IMR-90 (cell line): ENCODE measurements at regions not wholly inside any gene's neighbourhood (a gene's known extent, or its start where the extent isn't known, plus 50 kb on each side); places are given as distances from the start of the nearest gene placed in this dataset.

Experiments
- ATAC-seq: fragments of 200-7000 bp; cut with Tn5 transposase; 2 replicates; pipeline ENCODE4 v1.9.1; 2020; ENCODE audit warnings: low read depth, mild to moderate bottlenecking, moderate library complexity
- BruUV-seq: library from RNA; stranded (reverse); fragments of 400-500 nt; replicated peaks from 2 replicates; lab custom pipeline; 2021; lab: Mats Ljungman, UMichigan
- CTCF ChIA-PET: fragments of 300-600 bp; formaldehyde crosslinking; extraction: SDS; loops from one replicate; lab custom pipeline; 2021; ENCODE audit warnings: antibody characterized with exemption; lab: Yijun Ruan, JAX
- POLR2A ChIA-PET: fragments of 300-600 bp; sonication (Branson Sonifier 250); formaldehyde crosslinking; loops from one replicate; lab custom pipeline; 2022; ENCODE audit warnings: antibody characterized with exemption; ENCODE audit not compliant: unreplicated experiment; lab: Charles Lee
- DNase-seq: peaks from one replicate; pipeline ENCODE4 v3.0.0; 2013
- H2AFZ ChIP-seq: replicated peaks from 2 replicates; pipeline ENCODE3; 2013; ENCODE audit warnings: low read length, mild to moderate bottlenecking; ENCODE audit not compliant: poor library complexity
- H2AK5ac ChIP-seq: 2 replicates; pipeline ENCODE4 v1.6.1; 2013; ENCODE audit warnings: low read depth, low read length, inconsistent platforms
- H2AK9ac ChIP-seq: replicated peaks from 2 replicates; pipeline ENCODE3; 2013; ENCODE audit warnings: mild to moderate bottlenecking, low read depth, low read length, moderate library complexity; ENCODE audit not compliant: poor library complexity
- H2BK120ac ChIP-seq: 2 replicates; pipeline ENCODE4 v1.6.1; 2013; ENCODE audit warnings: low read depth, low read length, inconsistent platforms
- H2BK15ac ChIP-seq: 3 replicates; pipeline ENCODE4 v1.6.1; 2013; ENCODE audit warnings: low read depth, low read length, inconsistent platforms
- H2BK20ac ChIP-seq: 2 replicates; pipeline ENCODE4 v1.6.1; 2013; ENCODE audit warnings: low read depth, mild to moderate bottlenecking, inconsistent platforms, low read length, moderate library complexity
- H2BK5ac ChIP-seq: 2 replicates; pipeline ENCODE4 v1.6.1; 2013; ENCODE audit warnings: mild to moderate bottlenecking, low read depth, low read length, inconsistent platforms; ENCODE audit not compliant: poor library complexity, severe bottlenecking
- H3K14ac ChIP-seq: replicated peaks from 2 replicates; pipeline ENCODE4 v1.6.1; 2013; ENCODE audit warnings: low read depth, low read length, inconsistent platforms
- H3K18ac ChIP-seq: 2 replicates; pipeline ENCODE4 v1.6.1; 2013; ENCODE audit warnings: low read depth, low read length, control low read depth
- H3K23ac ChIP-seq: 2 replicates; pipeline ENCODE4 v1.6.1; 2013; ENCODE audit warnings: low read depth, low read length, inconsistent platforms
- H3K27ac ChIP-seq: 2 replicates; pipeline ENCODE4 v1.5.1; 2013; ENCODE audit warnings: mild to moderate bottlenecking, control low read depth, low read length; ENCODE audit not compliant: insufficient read depth
- H3K27me3 ChIP-seq: 2 replicates; pipeline ENCODE4 v1.6.1; 2013; ENCODE audit warnings: low read length; ENCODE audit not compliant: control insufficient read depth, insufficient read depth
- H3K36me3 ChIP-seq: 2 replicates; pipeline ENCODE4 v1.6.1; 2013; ENCODE audit warnings: low read length, mixed read lengths; ENCODE audit not compliant: control insufficient read depth, insufficient read depth
- H3K4ac ChIP-seq: 2 replicates; pipeline ENCODE4 v1.6.1; 2013; ENCODE audit warnings: low read depth, low read length, inconsistent platforms
- H3K4me1 ChIP-seq: 2 replicates; pipeline ENCODE4 v1.6.1; 2013; ENCODE audit warnings: low read length, mixed read lengths; ENCODE audit not compliant: control insufficient read depth, insufficient read depth
- H3K4me2 ChIP-seq: 2 replicates; pipeline ENCODE4 v1.6.1; 2013; ENCODE audit warnings: low read depth, mild to moderate bottlenecking, control low read depth, low read length, moderate library complexity
- H3K4me3 ChIP-seq: 2 replicates; pipeline ENCODE4 v1.5.1; 2013; ENCODE audit warnings: low read depth, mild to moderate bottlenecking, control low read depth, low read length, moderate library complexity; ENCODE audit not compliant: insufficient read depth
- H3K56ac ChIP-seq: 2 replicates; pipeline ENCODE4 v1.6.1; 2013; ENCODE audit warnings: low read length, inconsistent platforms; ENCODE audit not compliant: insufficient read depth; ENCODE audit errors: extremely low read depth
- H3K79me1 ChIP-seq, 2 experiments: 2 replicates each; pipeline ENCODE4 v1.6.1; 2013; ENCODE audit warnings: low read length in 2 of 2, inconsistent platforms in 1 of 2, low read depth in 1 of 2
- H3K9ac ChIP-seq: 2 replicates; pipeline ENCODE4 v1.6.1; 2013; ENCODE audit warnings: low read depth, low read length, control low read depth
- H3K9me1 ChIP-seq: 2 replicates; pipeline ENCODE4 v1.6.1; 2013; ENCODE audit warnings: low read length, inconsistent platforms; ENCODE audit not compliant: insufficient read depth
- H3K9me3 ChIP-seq: 2 replicates; pipeline ENCODE4 v1.6.1; 2013; ENCODE audit warnings: low read length; ENCODE audit not compliant: control insufficient read depth, insufficient read depth
- H4K20me1 ChIP-seq: 2 replicates; pipeline ENCODE4 v1.6.1; 2013; ENCODE audit warnings: low read length, inconsistent platforms; ENCODE audit not compliant: insufficient read depth
- H4K5ac ChIP-seq: 2 replicates; pipeline ENCODE4 v1.6.1; 2013; ENCODE audit warnings: mild to moderate bottlenecking, low read depth, low read length, control low read depth
- H4K8ac ChIP-seq, 2 experiments: 2 replicates each; pipeline ENCODE4 v1.6.1; 2013; ENCODE audit warnings: low read depth in 2 of 2, low read length in 2 of 2, control low read depth in 1 of 2, inconsistent platforms in 1 of 2
- H4K91ac ChIP-seq: 2 replicates; pipeline ENCODE4 v1.6.1; 2013; ENCODE audit warnings: low read depth, low read length, inconsistent platforms; ENCODE audit not compliant: insufficient read depth
- CHD1 ChIP-seq: IDR thresholded peaks from 2 replicates; pipeline ENCODE4 v1.6.1; 2012; ENCODE audit warnings: low read depth, low read length, improper control_type of control experiment
- CTCF ChIP-seq: conservative IDR thresholded peaks from 2 replicates; pipeline ENCODE4 v1.5.1; 2012; ENCODE audit warnings: mild to moderate bottlenecking, low read depth, low read length, improper control_type of control experiment
- dilution Hi-C: fragments of 300-500 bp; cut with HindIII; formaldehyde crosslinking; loops from one replicate; pipeline ENCODE4 v1.14.3; 2018; ENCODE audit warnings: low sequenced_read_pairs; ENCODE audit not compliant: unreplicated experiment
- in situ Hi-C: fragments of 300-500 bp; cut with MboI; formaldehyde crosslinking; loops from 3 replicates; pipeline ENCODE4 v1.14.3; 2019; ENCODE audit warnings: low sequenced_read_pairs, inconsistent platforms, mixed read lengths
- intact Hi-C: fragments of 100-400 bp; cut with micrococcal nuclease; formaldehyde crosslinking; loops from 2 replicates; pipeline ENCODE4 v1.10.0; 2022
- TF ChIP-seq, protein P1 (sequence below): fragments of 150-350 bp; IDR thresholded peaks from 2 replicates; pipeline ENCODE4 v1.6.1; 2017; ENCODE audit warnings: mild to moderate bottlenecking, antibody characterized with exemption, low read length, low read depth

GRCh38 chr1:232899839-232900238 lies 50.6 kb upstream of the NTPCR start:
- Histone ChIP-seq H2AK5ac (no peak overlapping the region), H3K56ac (no peak overlapping the region), H3K9me1 (no peaks in the 10 kb centered on the region), H3K27me3 (peaks cover 3% of the 10 kb centered on the region), H3K18ac (no peak overlapping the region), H3K9ac (no peak overlapping the region), H2BK120ac (no peak overlapping the region), H4K8ac (no peak overlapping the region), H3K4me1 (peaks cover 5% of the 10 kb centered on the region; the same call in 1 of the 2 replicates), H2BK15ac (no peak overlapping the region), H3K36me3 (no peaks in the 10 kb centered on the region), H2AK9ac (no peak overlapping the region), H4K20me1 (no peaks in the 10 kb centered on the region), H2AFZ (no peak overlapping the region), H3K14ac (no peak overlapping the region), H3K79me1 (no peaks in the 10 kb centered on the region), H3K4ac (no peak overlapping the region), H3K27ac (no peak overlapping the region), H3K23ac (no peak overlapping the region), H2BK20ac (no peak overlapping the region), H3K9me3 (0 out of 2 replicates have a peak, but pooled peaks cover 2% of the 10 kb centered on the region), H3K4me3 (no peak overlapping the region), H4K91ac (no peak overlapping the region), H4K5ac (no peak overlapping the region), H3K4me2 (no peak overlapping the region), H2BK5ac (no peak overlapping the region)
- DNase-seq, result no peak
- CTCF ChIA-PET, result interaction anchor here (1.0 to 1.3 kb wide), 2 partner anchors 13 to 15 kb away, joined by 3 read pairs; no protein-coding TSS in a partner anchor
- BruUV-seq, result no TSS peak
- TF ChIP-seq, protein P1, sequence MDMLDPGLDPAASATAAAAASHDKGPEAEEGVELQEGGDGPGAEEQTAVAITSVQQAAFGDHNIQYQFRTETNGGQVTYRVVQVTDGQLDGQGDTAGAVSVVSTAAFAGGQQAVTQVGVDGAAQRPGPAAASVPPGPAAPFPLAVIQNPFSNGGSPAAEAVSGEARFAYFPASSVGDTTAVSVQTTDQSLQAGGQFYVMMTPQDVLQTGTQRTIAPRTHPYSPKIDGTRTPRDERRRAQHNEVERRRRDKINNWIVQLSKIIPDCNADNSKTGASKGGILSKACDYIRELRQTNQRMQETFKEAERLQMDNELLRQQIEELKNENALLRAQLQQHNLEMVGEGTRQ, result no peak
- TF ChIP-seq CTCF (no peak), CHD1 (no peak)
- no peak for ATAC-seq
- dilution Hi-C loops (no loop called here), in situ Hi-C loops (no loop called here), intact Hi-C loops (loop anchor here (10.0 kb wide), 1 partner anchor 265 kb away; the partner anchor contains the start of gene SIPA1L2)
- POLR2A ChIA-PET, result no interaction called here
